T-helper 2 cell treated with Interferon-gamma antibody and Interleukin-4, amounts not matched to agents 5 μg/mL and 100 μg/mL, for 36 hours (primary cell): ENCODE measurements at regions not wholly inside any gene's neighbourhood (a gene's known extent, or its start where the extent isn't known, plus 50 kb on each side); places are given as distances from the start of the nearest gene placed in this dataset.
"Not testable (repeated sequence)": the region's sequence is repeated elsewhere in the genome, so short reads cannot be mapped to it uniquely, and the experiment has no call there.

Experiments used
- DNase-seq: peaks from one replicate; pipeline ENCODE4 v3.0.0; 2021; ENCODE audit warnings: low spot score
- H3K27ac Mint-ChIP-seq: one replicate; pipeline ENCODE4 v1.8.0; 2021; ENCODE audit warnings: mild to moderate bottlenecking, mixed read lengths
- H3K27me3 Mint-ChIP-seq: one replicate; pipeline ENCODE4 v1.8.0; 2021; ENCODE audit warnings: low read depth, mixed read lengths
- H3K36me3 Mint-ChIP-seq: one replicate; pipeline ENCODE4 v1.8.0; 2021; ENCODE audit warnings: low read depth, mixed read lengths
- H3K4me1 Mint-ChIP-seq: one replicate; pipeline ENCODE4 v1.8.0; 2021; ENCODE audit warnings: low read depth, mixed read lengths
- H3K4me3 Mint-ChIP-seq: one replicate; pipeline ENCODE4 v1.8.0; 2022; ENCODE audit warnings: mild to moderate bottlenecking, moderate library complexity, mixed read lengths
- H3K9me3 Mint-ChIP-seq: one replicate; pipeline ENCODE4 v1.8.0; 2021; ENCODE audit warnings: mixed read lengths

DNA sequence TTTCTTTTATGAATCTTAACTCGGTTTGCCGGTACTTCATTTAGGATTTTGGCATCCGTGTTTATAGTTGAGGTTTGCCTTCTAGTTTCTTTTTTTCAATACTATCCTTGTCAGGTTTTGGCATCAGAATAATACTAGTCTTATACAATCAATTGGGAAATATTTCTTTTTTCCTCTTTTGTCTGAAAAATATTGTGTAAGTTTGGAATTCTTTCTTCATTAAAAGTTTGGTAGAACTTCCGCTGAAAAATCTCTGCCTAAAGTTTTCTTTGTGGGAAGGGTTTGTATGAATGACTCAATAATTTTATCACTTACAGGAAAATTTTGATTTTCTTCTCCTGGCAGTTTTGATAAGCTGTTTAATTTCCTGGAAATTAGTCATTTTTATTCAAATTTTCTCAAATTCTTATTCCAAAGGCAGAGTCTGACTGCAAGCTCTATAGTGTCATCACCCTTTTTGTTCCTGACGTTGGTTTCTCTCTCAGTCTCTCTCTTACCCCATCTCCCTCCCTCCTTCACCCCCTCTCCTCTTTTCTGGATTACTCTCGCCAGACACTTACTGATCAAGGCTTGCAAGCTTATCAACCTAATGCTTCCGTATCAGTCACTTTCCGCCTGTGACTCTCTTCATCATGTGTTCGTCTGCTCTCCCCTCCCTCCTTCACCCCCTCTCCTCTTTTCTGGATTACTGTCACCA, 555.7 kb downstream of the TBC1D22A start:
- Mint-ChIP-seq H3K4me3 (no peak overlapping the region), H3K4me1 (no peaks in the 10 kb centered on the region), H3K9me3 (no peaks in the 10 kb centered on the region), H3K36me3 (no peaks in the 10 kb centered on the region), H3K27ac (no peak overlapping the region), H3K27me3 (no peaks in the 10 kb centered on the region)
- no peak for DNase-seq

DNA sequence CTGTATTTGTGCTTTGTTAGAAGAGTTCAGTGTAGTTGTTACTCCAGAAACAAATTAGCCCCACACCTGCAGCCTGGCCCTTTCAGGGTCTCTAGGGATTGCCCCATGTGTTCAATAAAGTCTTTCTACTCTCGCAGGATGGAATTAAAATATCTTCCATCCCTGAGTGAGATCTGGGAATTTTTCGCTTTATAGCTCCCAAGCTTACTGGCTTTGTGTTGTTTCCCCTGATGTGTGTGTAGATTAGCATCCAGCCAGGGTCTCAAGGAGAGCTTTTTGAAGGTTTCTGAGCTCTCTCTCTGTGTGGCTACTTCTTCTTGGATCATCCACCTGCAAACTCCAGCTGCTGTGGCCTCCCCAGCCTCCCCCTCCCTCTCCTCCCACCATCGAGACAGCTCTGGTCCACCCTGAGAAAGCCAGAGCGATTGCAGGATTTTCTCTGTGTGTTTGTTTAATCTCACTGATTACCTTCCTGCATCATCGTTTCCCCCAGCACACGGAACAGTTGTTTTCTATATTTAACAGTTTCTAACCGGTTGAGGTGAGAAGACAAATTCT, 553.5 kb downstream of the TBC1D22A start:
- Mint-ChIP-seq H3K4me3 (no peak overlapping the region), H3K36me3 (no peaks in the 10 kb centered on the region)

GRCh38 chr22:47310601-47311000, 548.2 kb downstream of the TBC1D22A start:
- Mint-ChIP-seq H3K4me3 (no peak overlapping the region), H3K27me3 (peaks cover 3% of the 10 kb centered on the region), H3K9me3 (no peaks in the 10 kb centered on the region), H3K27ac (no peak overlapping the region), H3K4me1 (no peaks in the 10 kb centered on the region), H3K36me3 (no peaks in the 10 kb centered on the region)
- DNase-seq, result no peak

More for the DNA sequence above, 553.5 kb downstream of the TBC1D22A start:
- H3K4me1 Mint-ChIP-seq, result no peaks in the 10 kb centered on the region
- H3K27ac Mint-ChIP-seq, result no peak overlapping the region
- no peak for DNase-seq
- no peaks in the 10 kb centered on the region for H3K9me3 Mint-ChIP-seq
- peaks cover 3% of the 10 kb centered on the region for H3K27me3 Mint-ChIP-seq

DNA sequence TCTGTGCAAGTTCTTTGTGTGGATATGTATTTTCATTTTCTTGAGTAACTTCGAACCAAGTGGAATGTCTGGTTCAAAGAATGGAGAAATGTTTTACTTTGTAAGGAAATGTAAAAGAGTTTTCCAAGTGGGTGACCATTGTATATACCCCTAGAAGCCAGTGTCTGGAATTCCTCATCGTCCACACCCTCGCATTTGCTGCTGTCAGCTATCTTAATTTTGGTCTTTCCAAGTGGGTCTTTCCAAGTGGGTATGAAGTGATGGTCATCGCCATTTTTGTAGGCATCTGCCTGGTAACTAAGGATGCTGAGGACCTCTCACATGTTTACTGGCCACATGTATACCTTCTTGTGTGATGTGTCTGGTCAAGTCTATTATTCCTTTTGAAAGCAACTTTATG, 547.5 kb downstream of the TBC1D22A start:
- no peak overlapping the region for H3K27ac Mint-ChIP-seq
- H3K4me3 Mint-ChIP-seq, result no peak overlapping the region
- no peaks in the 10 kb centered on the region for H3K9me3 Mint-ChIP-seq
- H3K36me3 Mint-ChIP-seq, result no peaks in the 10 kb centered on the region
- H3K4me1 Mint-ChIP-seq, result no peaks in the 10 kb centered on the region
- peaks cover 3% of the 10 kb centered on the region for H3K27me3 Mint-ChIP-seq
- DNase-seq, result no peak

GRCh38 chr22:47309476-47309875, 547.0 kb downstream of the TBC1D22A start:
- no peaks in the 10 kb centered on the region for H3K4me1 Mint-ChIP-seq
- H3K36me3 Mint-ChIP-seq, result no peaks in the 10 kb centered on the region
- H3K27ac Mint-ChIP-seq, result no peak overlapping the region
- H3K4me3 Mint-ChIP-seq, result no peak overlapping the region
- DNase-seq, result no peak
- H3K9me3 Mint-ChIP-seq, result no peaks in the 10 kb centered on the region
- H3K27me3 Mint-ChIP-seq, result peaks cover 3% of the 10 kb centered on the region

DNA sequence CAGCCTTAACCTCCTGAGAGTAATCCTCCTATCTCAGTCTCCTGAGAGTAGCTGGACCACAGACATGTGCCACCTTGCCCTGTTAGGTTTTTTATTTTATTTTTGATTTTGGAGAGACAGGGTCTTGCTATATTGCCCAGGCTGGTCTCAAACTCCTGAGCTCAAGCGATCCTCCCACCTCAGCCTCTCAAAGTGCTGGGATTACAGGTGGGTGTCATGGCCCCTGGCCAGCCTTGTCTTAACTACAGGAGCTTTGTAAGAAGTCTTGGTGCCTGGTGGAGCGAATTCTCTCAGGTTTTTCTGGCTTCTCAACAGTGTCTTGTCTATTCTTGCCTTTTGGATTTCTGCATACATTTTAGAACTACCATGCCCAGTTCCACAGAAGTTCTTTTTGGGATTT, 546.4 kb downstream of the TBC1D22A start:
- no peak for DNase-seq
- Mint-ChIP-seq H3K27me3 (peaks cover 3% of the 10 kb centered on the region), H3K4me3 (no peak overlapping the region), H3K4me1 (no peaks in the 10 kb centered on the region), H3K36me3 (no peaks in the 10 kb centered on the region), H3K9me3 (no peaks in the 10 kb centered on the region), H3K27ac (no peak overlapping the region)

DNA sequence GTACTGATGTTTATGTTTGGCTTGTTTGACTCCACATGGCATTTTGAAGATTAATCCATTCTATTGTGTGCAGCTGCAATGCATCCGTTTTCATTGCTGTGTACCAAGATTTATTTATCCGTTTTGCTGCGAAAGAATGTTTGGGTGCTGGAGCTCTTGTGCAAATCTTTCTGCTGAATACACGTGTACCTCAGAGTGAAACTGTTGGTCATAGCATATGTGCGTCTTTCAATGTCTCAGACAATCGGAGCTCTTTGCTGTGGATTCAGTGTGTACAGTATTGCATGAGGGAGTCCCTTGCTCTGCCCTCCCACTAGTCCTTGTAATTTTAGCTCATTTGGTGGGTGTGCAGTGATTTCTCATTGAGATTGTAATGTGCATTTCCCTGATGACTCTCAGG, 545.4 kb downstream of the TBC1D22A start:
- no peak for DNase-seq
- no peaks in the 10 kb centered on the region for H3K9me3 Mint-ChIP-seq
- H3K27me3 Mint-ChIP-seq, result peaks cover 3% of the 10 kb centered on the region
- H3K27ac Mint-ChIP-seq, result no peak overlapping the region
- no peaks in the 10 kb centered on the region for H3K36me3 Mint-ChIP-seq
- H3K4me1 Mint-ChIP-seq, result no peaks in the 10 kb centered on the region
- H3K4me3 Mint-ChIP-seq, result no peak overlapping the region

DNA sequence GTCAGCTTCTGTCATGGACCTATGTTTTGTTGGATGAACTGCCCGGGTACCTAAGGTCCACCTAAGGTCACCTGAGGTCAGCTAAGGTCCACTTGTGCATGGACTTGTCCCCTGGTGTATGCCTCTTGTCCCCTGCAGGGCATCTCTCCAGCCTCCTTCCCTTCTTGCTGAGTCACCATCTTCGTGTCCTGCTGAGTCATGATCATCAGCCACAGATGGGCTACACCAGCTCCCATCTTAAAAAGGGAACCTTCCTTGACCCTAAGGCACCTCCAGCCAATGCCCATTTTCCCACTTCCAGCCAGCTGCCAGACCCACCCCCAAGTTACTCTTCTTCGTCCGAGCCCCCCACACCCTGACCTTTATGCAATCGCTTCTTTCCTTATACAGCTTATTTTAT, 544.9 kb downstream of the TBC1D22A start:
- no peak overlapping the region for H3K27ac Mint-ChIP-seq
- no peaks in the 10 kb centered on the region for H3K36me3 Mint-ChIP-seq
- DNase-seq, result no peak
- H3K4me3 Mint-ChIP-seq, result no peak overlapping the region
- no peaks in the 10 kb centered on the region for H3K9me3 Mint-ChIP-seq
- H3K27me3 Mint-ChIP-seq, result peaks cover 2% of the 10 kb centered on the region
- H3K4me1 Mint-ChIP-seq, result no peaks in the 10 kb centered on the region

- DNase-seq, result no peak
- H3K27ac Mint-ChIP-seq, result no peak overlapping the region
- H3K36me3 Mint-ChIP-seq, result no peaks in the 10 kb centered on the region
- no peaks in the 10 kb centered on the region for H3K4me1 Mint-ChIP-seq
- H3K9me3 Mint-ChIP-seq, result no peaks in the 10 kb centered on the region
- no peak overlapping the region for H3K4me3 Mint-ChIP-seq
- no peaks in the 10 kb centered on the region for H3K27me3 Mint-ChIP-seq
These were observed 542.4 kb downstream of the TBC1D22A start for GRCh38 chr22:47304854-47305253.

- Mint-ChIP-seq H3K27me3 (no peaks in the 10 kb centered on the region), H3K4me3 (no peak overlapping the region), H3K36me3 (no peaks in the 10 kb centered on the region), H3K27ac (no peak overlapping the region), H3K9me3 (no peaks in the 10 kb centered on the region), H3K4me1 (no peaks in the 10 kb centered on the region)
- no peak for DNase-seq
These were observed 541.9 kb downstream of the TBC1D22A start for GRCh38 chr22:47304191-47304831.

- Mint-ChIP-seq H3K36me3 (no peaks in the 10 kb centered on the region), H3K27ac (no peak overlapping the region), H3K4me3 (no peak overlapping the region), H3K27me3 (no peaks in the 10 kb centered on the region), H3K9me3 (no peaks in the 10 kb centered on the region), H3K4me1 (no peaks in the 10 kb centered on the region)
- DNase-seq, result no peak
These were observed 540.9 kb downstream of the TBC1D22A start for GRCh38 chr22:47303161-47303890.

GRCh38 chr22:47302587-47302986, 540.1 kb downstream of the TBC1D22A start:
- not testable (repeated sequence) for DNase-seq, H3K36me3 Mint-ChIP-seq, H3K4me1 Mint-ChIP-seq, H3K4me3 Mint-ChIP-seq, H3K9me3 Mint-ChIP-seq, H3K27me3 Mint-ChIP-seq, H3K27ac Mint-ChIP-seq

DNA sequence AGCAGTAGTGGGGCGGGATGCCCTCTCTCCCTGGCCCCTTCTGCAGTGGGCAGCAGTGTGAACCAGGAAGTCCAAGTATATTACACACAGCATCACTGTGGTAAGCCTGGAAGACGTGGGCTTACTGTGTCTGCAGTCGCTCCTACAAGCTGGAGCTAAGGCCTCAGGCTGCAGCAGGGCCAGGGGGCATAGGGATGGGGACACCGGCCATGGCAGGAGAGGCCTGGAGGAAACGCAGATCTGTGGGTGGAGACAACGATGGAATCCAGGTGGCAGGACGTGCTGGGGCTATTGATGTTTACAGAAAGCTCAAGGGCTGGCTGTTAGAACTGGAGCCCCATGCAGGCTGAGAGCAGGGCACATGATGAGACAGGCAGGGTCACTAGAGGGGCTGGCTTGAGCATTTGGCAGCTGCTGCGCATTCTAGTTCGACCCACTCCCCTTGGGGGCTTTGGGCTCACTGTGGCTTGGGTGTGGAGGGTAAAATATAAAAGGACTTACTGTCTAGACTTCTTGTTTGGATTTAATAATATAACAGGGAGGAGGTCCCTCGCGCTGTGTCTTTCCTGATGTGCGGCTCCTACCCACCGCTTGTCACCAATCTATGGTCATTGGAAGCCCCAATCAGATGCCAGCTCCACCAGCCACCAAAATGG, 539.5 kb downstream of the TBC1D22A start:
- no peaks in the 10 kb centered on the region for H3K36me3 Mint-ChIP-seq

More for the DNA sequence above, 539.5 kb downstream of the TBC1D22A start:
- no peaks in the 10 kb centered on the region for H3K9me3 Mint-ChIP-seq
- no peaks in the 10 kb centered on the region for H3K27me3 Mint-ChIP-seq
- DNase-seq, result no peak
- no peaks in the 10 kb centered on the region for H3K4me1 Mint-ChIP-seq
- no peak overlapping the region for H3K27ac Mint-ChIP-seq
- no peak overlapping the region for H3K4me3 Mint-ChIP-seq
